HUDEP-2 (cell line): ENCODE measurements at regions not wholly inside any gene's neighbourhood (a gene's known extent, or its start where the extent isn't known, plus 50 kb on each side); places are given as distances from the start of the nearest gene placed in this dataset.
"Not testable (repeated sequence)": the region's sequence is repeated elsewhere in the genome, so short reads cannot be mapped to it uniquely, and the experiment has no call there.

Source experiments
- DNase-seq, 76 experiments: peaks; one replicate each; lab custom pipeline; 2025; ENCODE audit not compliant: unreplicated experiment in 76 of 76; lab: John Stamatoyannopoulos, UW

DNA sequence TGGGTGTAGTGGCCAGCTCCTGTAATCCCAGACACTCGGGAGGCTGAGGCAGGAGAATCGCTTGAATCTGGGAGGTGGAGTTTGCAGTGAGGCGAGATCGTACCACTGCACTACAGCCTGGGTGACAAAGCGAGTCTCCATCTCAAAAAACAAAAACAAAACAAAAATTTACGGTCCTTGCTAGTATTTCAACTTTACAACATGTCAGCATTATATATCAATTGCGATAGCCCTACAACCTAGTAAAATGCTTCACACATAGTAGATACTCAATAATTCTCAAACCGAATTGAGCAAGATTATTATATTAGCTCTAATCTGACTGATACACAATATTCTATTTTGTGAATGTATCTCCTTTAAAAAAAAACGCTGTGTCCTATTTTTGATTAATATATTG lies 1411.0 kb upstream of the WWC1 start:
- no peak for DNase-seq

DNA sequence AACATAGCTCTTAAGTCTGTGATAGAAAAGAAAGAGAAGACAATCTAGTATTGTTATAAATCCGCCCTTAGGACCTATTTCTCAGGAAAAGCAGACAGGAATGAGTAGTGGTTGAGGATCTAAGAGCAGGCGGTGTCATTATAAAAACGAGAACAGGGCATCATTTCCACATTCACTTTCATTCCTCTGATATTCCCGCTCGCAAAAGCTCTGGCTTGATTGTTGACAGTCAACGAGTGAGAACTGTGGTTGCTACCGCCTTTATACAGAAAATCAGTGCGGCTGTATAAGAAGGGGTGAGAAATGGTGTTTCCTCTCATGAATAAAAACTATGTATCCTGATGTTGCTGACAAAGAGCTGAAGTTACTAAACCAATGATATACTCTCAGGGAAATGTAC lies 1409.6 kb upstream of the WWC1 start:
- no peak for DNase-seq

DNA sequence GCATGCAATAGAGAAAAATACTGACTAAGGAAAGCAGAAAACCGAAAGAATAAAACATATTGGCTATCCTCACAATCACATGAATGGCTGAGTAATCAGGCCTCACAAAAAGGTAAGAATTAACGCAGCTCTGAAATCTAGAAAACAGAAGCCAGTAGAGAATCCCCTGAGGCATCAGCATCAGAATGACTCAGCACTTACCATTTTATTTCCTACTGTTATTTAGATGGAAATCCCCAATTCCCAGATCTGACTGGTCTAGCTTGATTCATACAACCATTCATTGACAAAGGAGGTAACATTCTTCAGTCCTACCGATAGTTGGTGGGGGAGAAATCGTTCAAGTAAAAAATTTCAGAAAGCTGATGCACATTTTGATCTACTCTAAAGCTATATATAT lies 1408.4 kb upstream of the WWC1 start:
- no peak for DNase-seq

DNA sequence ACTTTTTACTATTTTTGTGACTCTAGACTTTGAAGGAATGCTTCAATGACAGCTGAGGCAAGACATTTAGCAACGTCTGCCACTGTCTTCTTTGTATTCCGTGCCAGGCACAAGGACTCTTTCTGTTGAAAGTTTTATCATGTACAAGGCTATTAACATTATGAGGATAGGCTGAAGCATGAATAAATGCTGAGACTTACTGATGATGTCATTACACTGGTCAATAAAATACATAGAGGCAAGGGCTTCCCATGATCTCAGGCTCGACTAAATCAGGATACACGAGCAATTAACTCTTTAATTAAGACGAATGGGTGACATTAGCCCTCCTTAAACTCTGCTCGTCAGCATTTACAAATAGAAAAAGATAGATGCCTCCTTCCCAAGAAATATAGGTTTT lies 1393.3 kb upstream of the WWC1 start:
- DNase-seq = no peak

DNA sequence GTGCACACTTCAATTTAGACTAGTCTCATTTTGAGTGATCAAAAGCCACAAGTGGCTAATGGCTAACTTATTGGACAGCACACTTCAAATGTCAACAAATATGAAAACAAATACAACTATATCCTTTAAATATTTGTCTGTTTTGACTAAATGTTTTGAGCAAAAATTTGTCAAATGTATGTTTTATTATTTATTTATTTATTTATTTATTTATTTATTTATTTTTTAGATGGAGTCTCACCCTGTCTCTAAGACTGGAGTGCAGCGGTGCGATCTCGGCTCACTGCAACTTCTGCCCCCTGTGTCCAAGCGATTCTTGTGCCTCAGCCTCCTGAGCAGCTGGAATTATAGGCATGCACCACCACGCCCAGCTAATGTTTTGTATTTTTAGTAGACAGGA lies 1392.1 kb upstream of the WWC1 start:
- no peak for DNase-seq

DNA sequence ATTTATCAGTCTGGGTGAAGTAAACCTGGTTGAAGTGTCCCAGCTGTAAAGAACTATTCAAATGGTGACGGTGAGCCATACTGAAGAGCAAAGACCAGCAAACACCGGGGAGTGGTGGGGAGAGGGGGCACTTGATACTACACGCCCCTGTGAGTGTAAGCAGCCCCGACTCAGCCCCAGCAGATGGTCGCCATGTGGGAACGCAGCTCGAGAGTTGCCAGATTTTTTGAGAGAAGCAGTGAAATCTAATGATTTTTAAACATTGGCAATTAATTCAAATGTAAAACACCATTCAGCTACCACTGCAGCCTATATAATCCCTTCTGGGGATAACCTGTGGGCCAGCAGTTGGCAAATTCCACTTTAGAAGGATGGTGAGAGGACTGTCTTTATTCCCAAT lies 1386.9 kb upstream of the WWC1 start:
- DNase-seq = no peak

DNA sequence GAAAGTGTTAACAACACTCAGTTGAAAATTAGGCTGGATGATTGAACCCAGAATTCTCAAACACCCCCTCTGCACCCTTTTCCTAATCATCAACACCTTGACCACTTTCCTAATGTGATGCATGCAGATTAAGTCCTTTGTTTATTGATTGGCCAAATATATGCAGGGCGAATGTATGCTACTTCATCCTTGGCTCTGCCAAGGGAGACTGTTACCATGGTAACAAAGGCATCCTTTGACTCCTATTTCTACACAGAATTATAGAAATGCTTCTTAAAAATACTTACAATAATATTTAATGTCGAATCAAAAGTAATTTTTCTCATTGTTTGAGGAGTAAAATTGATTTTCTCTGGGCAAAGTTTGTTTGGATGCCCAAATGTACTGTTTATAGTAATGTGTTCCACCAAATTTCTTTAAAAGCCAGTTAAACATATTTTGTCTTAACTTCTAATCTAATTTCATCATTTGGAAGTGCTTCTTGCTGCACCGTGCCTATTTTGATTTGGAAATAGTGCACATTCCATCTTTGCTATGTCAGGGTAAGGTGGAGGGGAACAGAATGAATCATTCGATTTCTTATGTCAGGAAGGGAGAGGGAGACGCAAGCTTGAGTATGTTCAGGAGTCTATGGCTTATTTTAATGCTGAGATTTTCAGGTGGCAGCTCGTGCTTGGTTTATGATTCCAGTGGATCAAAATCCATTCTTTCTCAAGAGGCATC lies 1384.3 kb upstream of the WWC1 start:
- DNase-seq = no peak

DNA sequence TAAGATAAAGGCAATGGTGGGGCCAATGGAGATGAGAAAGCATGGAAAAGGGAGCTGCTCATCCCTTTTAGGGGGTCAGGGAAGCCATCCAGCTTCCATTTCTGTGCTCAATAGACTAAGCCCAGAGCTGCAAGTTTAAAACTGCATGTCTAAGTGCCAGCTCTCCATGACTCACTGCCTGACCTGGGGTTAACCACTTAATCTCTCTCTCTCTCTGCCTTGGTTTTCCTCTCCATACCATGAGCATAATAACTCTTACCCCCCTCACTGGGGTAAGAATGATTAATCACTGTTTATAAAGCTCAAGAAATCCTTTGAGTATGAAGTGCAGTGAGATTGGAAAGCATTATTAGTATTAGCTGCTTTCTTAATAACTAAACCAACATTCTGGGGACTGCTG lies 1382.4 kb upstream of the WWC1 start:
- DNase-seq = no peak

DNA sequence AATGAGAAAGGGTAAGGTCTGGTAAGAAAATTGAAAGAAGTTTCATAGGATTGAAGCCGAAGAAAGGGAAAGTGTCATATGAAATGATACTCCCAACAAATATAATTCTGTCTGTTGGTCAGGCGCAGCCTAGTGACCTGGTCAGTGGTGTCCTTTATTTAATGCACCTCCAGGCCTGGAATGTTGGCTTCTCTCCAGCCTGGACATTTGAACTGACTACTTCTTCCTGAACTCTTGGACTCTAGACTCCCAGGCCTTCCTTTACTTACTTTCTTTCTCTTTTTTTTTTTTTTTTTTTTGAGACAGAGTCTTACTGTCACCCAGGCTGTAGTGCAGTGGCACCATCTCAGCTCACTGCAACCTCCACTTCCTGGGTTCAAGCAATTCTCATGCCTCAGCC lies 1381.5 kb upstream of the WWC1 start:
- no peak for DNase-seq

DNA sequence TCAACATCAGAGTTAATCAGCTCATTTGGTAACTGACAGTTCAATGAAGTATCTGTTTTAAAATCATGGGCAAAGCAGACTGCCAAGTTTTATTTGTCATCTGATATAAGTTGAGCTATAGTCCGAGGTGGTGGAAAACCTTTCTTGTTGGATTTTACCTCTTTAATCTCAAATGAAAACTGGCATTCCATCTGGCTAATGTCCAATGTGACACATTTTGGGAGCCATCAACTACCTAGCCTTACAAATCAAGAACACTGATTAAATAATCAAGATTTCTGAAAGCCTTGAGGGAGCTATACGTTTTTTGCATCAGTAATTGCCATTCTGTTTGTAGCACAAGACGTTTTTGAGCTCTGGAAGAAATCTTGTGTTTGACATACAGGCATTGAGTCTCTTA lies 1380.5 kb upstream of the WWC1 start:
- no peak for DNase-seq

DNA sequence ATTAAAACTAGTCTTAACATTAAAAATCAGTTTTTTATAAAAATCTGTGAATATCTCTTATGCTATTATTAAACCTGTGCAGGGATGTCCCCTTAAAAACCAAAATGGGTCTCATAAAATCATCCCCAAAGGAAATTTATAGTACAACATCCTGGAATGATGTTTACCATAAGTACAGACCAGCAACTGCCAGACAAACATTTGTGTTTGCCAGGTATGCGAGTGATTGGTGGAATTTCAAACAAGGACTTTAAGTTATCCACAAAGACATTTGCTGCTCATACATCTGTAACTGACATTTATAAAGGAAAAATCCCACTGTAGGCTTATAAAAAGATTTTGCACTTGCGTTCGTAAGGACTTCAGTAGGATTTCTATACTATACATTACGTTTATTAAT lies 1375.4 kb upstream of the WWC1 start:
- no peak for DNase-seq

DNA sequence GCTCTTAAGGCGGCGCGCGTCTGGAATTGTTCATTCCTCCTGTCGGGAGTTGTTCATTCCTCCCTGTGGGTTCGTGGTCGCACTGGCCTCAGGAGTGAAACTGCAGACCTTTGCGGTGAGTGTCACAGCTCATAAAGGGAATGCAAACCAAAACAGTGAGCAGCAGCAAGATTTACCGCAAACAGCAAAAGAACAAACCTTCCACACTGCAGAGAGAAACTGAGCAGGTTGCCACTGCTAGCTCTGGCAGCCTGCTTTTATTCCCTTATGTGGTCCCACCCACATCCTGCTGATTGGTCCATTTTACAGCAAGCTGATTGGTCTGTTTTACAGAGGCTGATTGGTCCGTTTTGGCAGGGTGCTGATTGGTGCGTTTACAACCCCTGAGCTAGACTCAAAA lies 1365.3 kb upstream of the WWC1 start:
- DNase-seq = no peak

DNA sequence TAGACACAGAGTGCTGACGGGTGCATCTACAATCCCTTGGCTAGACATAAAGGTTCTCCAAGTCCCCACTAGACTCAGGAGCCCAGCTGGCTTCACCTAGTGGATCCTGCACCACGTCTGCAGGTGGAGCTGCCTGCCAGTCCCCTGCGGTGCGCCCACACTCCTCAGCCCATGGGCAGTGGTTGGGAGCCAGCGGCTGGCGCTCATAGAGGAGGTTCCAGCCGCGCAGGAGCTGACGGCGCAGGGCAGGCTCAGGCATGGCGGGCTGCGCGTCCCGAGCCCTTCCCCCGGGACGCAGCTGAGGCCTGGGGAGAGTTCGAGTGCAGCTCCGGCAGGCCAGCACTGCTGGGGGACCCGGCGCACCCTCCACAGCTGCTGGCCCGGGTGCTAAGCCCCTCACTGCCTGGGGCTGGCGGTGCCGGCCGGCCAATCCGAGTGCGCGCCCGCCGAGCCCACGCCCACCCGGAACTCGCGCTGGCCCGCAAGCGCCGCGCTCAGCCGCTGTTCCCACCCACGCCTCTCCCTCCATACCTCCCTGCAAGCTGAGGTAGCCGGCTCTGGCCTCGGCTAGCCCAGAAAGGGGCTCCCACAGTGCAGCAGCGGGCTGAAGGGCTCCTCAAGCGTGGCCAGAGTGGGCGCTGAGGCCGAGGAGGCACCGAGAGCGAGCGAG lies 1364.5 kb upstream of the WWC1 start:
- not testable (repeated sequence) for DNase-seq

DNA sequence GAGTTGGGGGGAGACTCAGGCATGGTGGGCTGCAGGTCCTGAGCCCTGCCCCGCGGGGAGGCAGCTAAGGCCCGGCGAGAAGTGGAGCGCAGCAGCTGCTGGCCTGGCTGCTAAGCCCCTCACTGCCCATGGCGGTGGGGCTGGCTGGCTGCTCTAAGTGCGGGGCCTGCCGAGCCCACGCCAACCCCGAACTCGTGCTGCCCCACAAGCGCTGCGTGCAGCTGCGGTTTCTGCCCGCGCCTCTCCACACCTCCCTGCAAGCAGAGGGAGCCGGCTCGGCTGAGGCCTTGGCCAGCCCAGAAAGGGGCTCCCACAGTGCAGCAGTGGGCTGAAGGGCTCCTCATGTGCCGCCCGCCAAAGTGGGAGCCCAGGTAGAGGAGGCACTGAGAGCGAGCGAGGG lies 1355.1 kb upstream of the WWC1 start:
- DNase-seq = no peak

DNA sequence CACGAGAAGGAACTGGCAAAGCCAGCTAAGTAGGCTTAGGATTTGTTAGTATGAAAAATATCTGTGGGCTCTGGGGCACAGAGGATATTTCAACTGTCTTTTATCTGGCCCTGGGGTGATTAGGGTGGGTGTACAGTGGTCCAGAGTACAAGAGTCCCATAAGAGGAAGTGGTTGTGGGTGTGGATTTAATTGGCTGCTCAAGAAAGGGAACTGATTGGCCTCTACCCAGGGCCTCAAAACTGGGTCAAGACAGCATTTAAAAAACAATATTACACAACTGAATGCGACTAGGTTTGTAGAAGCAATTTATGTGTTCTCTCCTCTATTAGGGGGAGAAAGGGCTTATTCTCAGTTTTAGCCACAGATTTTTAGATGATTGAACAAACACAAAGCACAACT lies 1353.4 kb upstream of the WWC1 start:
- no peak for DNase-seq

DNA sequence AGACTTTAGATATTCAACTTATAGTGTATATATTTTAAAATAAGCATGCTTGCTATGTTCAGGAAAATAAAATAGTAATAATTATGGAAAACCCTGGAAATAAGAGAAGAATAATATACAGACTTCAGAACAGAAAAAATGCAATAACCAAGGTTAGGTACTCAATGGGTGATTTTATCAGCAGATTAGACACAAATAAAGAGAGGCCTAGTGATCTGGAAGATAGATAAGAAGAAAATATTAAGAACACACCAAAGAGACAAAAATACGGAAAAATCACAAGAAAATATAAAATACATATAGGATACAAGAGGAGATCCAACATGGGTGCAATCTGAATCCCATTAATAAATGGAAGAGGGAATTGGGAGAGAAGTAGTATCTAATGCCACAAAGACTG lies 1348.5 kb upstream of the WWC1 start:
- no peak for DNase-seq

DNA sequence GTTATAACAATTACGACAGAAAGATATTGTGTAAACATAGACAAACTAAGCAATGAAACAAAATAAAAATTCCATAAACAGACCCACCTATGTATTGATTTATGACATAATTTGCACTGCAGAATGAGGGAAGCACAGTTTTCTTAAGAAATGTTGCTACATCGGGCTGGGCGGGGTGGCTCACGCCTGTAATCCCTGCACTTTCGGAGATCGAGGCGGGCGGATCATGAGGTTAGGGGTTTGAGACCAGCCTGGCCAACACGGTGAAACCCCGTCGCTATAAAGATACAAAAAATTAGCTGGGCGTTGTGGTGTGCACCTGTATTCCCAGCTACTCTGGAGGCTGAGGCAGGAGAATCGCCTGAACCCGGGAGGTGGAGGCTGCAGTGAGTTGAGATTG lies 1344.4 kb upstream of the WWC1 start:
- no peak for DNase-seq

DNA sequence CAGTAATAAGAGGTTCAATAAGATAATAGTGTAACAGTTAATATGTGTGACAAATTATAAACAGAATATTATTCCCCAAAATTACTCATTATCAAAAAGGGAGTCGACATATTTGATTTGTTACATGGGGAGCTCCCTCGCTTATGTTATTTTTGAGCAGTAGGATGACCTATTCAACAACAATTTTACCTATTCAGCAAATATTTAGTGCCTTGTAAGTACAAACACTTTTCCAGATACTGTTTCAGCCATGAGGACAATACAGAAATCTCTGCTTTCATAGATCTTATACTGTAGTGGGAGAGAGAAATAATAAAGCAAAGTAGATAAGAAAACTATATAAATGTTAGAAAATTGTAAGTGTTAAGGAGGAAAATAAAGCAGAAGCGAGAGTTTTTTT lies 1342.8 kb upstream of the WWC1 start:
- no peak for DNase-seq

DNA sequence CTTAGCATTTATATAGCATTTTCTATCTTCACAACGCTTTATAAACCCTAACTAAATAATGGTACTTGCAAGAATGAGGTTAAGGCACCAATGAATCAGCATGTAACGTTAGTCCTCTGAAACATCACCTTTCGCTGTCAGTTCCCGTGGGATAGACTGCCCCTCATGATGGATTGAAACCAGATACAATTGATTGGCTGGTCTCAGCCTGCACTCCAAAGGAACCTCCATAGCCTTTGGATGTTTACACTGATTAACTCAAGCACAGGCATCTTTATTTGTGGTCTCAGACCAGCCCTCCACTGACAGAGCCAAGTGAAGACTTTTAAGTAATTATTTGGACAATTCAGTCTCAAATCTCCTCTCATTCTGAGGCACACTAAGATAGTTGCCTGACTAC lies 1339.4 kb upstream of the WWC1 start:
- DNase-seq = no peak

DNA sequence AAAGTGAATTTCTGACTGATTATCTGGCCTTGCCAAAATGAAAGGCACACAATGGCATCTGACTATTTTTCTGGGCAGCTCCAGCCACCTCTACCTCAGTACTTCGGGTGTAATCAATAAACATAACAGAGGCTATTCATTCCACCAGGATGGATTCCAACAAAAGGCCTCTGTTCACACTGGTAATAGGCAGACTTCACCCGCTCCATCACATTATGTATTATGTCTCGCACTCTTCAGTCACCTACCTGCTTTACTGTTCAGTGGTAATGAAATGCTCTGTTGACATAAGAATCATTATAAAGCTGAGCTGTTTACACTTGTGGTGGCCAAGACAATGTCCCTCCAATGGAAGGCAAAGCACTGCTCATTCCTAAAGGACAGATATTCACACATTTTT lies 1333.7 kb upstream of the WWC1 start:
- DNase-seq = no peak

DNA sequence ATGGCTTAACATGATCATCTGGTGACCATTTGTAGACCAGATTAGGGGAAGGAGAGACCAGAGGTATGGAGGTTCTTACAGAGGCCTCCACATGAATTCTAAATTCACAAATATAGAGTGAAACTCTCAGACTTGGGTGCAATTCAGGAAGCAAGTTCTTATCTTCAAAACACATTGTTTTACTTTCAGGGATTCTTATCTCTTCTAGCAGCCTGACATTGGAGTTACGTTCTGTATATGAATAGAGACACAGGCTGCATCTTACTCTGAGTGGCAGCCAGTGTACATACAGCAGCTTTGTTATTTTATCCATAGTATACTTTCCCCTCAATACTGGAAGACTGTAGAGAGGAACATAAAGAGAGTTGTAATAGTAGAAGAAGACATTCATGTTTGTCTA lies 1331.7 kb upstream of the WWC1 start:
- DNase-seq = no peak

DNA sequence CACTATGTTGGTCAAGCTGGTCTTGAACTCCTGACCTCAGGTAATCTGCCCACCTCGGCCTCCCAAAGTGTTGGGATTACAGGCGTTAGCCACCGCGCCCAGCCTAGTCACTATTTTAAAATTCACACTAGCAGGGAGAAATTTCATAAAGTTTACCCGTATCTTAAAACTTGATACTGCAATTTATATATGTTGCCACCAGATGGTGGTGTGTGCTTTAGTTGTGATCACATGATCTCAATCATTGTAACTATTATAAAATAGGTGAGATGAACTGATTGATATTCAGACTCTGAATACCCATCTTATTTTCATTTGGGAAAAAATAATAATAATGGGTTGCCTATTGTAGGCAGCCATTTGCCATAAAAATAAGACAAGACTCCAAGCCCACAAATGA lies 1330.4 kb upstream of the WWC1 start:
- no peak for DNase-seq

DNA sequence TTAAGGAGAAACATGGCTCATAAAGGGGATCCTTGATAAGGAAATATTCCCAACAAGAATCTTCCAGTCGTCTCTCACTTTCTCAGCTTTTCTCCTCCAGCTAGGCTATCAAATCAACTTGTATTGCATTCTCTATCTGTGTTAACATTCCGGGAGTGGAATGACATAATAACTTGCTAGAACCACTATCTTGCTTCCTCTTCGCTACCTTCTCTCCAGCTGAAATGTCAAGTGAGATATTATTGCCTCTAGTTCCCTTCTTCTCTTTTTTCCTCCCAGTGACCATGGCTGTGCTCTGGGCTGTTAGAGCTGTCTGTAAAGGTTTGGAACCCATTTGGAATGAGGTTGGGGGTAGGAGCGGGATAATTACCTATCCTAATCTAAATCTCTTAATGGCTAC lies 1329.5 kb upstream of the WWC1 start:
- DNase-seq = no peak
